HG02970 (cell line): ENCODE measurements at regions not wholly inside any gene's neighbourhood (a gene's known extent, or its start where the extent isn't known, plus 50 kb on each side); places are given as distances from the start of the nearest gene placed in this dataset.

Source experiments
- ATAC-seq: cut with Tn5 transposase; IDR thresholded peaks from one replicate; pipeline ENCODE4 v1.9.1; 2021; ENCODE audit warnings: mild to moderate bottlenecking, moderate library complexity, moderate number of reproducible peaks; ENCODE audit not compliant: unreplicated experiment, low FRiP score

- ATAC-seq = no peak
Measured at GRCh38 chr9:119789987-119790386, 420.8 kb upstream of the BRINP1 start.

GRCh38 chr9:119788921-119789320 is 419.7 kb upstream of the BRINP1 start:
- no peak for ATAC-seq

GRCh38 chr9:119781886-119782285 is 412.7 kb upstream of the BRINP1 start:
- ATAC-seq = no peak

- no peak for ATAC-seq
Measured at GRCh38 chr9:119775410-119775809, 406.2 kb upstream of the BRINP1 start.

GRCh38 chr9:119773823-119774222 is 404.6 kb upstream of the BRINP1 start:
- ATAC-seq = no peak

- ATAC-seq = no peak
Measured at GRCh38 chr9:119771341-119771740, 402.1 kb upstream of the BRINP1 start.

- no peak for ATAC-seq
Measured at GRCh38 chr9:119768266-119768665, 399.0 kb upstream of the BRINP1 start.

- ATAC-seq = no peak
Measured at GRCh38 chr9:119765632-119766175, 396.5 kb upstream of the BRINP1 start.

- no peak for ATAC-seq
Measured at GRCh38 chr9:119763260-119763659, 394.0 kb upstream of the BRINP1 start.

GRCh38 chr9:119761812-119762211 is 392.6 kb upstream of the BRINP1 start:
- no peak for ATAC-seq

- ATAC-seq = no peak
Measured at GRCh38 chr9:119758990-119759389, 389.8 kb upstream of the BRINP1 start.

GRCh38 chr9:119758241-119758640 is 389.0 kb upstream of the BRINP1 start:
- ATAC-seq = no peak

- ATAC-seq = no peak
Measured at GRCh38 chr9:119739476-119739875, 370.2 kb upstream of the BRINP1 start.

GRCh38 chr9:119736491-119737454 is 367.5 kb upstream of the BRINP1 start:
- ATAC-seq = peak; percentile 94

- no peak for ATAC-seq
Measured at GRCh38 chr9:119727988-119728387, 358.8 kb upstream of the BRINP1 start.

GRCh38 chr9:119726035-119726434 is 356.8 kb upstream of the BRINP1 start:
- no peak for ATAC-seq

GRCh38 chr9:119722384-119722783 is 353.1 kb upstream of the BRINP1 start:
- ATAC-seq = no peak

- no peak for ATAC-seq
Measured at GRCh38 chr9:119712325-119712724, 343.1 kb upstream of the BRINP1 start.

- no peak for ATAC-seq
Measured at GRCh38 chr9:119709431-119709830, 340.2 kb upstream of the BRINP1 start.

- ATAC-seq = no peak
Measured at GRCh38 chr9:119707228-119707845, 338.1 kb upstream of the BRINP1 start.

GRCh38 chr9:119701651-119702050 is 332.4 kb upstream of the BRINP1 start:
- no peak for ATAC-seq
